MM.1S (cell line): ENCODE measurements at regions not wholly inside any gene's neighbourhood (a gene's known extent, or its start where the extent isn't known, plus 50 kb on each side); places are given as distances from the start of the nearest gene placed in this dataset.

Experiments used
- EZH2phosphoT487 ChIP-seq: fragments of 300-600 bp; sonication (generic); IDR thresholded peaks from 2 replicates; pipeline ENCODE4 v1.6.1; 2018; ENCODE audit warnings: antibody characterized with exemption, low read length
- TF ChIP-seq, protein P1 (sequence below): fragments of 300-600 bp; sonication (generic); IDR thresholded peaks from 2 replicates; pipeline ENCODE4 v1.5.1; 2016; ENCODE audit warnings: antibody characterized with exemption, low read length, mixed read lengths

DNA sequence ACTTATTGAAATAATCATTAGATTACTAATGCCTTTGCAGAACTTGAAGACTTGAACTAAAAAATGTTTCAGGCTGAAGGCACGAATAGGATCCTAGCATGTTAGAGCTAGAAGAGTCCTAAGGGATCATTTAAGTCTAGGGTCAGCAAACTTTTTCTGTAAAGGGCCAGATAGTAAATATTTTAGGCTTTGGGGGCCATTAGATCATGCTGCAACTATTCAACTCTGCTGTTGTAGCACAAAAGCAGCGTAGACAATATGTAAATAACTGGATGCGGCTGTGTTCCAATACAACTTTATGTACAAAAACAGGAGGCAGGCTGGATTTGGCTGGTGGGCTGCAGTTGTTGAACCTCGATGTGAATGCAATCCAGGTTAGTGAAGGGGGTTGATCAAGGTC, 221.7 kb downstream of the ATP23 start:
- TF ChIP-seq EZH2phosphoT487, result no peak
- TF ChIP-seq, protein P1, sequence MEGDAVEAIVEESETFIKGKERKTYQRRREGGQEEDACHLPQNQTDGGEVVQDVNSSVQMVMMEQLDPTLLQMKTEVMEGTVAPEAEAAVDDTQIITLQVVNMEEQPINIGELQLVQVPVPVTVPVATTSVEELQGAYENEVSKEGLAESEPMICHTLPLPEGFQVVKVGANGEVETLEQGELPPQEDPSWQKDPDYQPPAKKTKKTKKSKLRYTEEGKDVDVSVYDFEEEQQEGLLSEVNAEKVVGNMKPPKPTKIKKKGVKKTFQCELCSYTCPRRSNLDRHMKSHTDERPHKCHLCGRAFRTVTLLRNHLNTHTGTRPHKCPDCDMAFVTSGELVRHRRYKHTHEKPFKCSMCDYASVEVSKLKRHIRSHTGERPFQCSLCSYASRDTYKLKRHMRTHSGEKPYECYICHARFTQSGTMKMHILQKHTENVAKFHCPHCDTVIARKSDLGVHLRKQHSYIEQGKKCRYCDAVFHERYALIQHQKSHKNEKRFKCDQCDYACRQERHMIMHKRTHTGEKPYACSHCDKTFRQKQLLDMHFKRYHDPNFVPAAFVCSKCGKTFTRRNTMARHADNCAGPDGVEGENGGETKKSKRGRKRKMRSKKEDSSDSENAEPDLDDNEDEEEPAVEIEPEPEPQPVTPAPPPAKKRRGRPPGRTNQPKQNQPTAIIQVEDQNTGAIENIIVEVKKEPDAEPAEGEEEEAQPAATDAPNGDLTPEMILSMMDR, result no peak
